CD4-positive, alpha-beta memory T cell (primary cell): ENCODE measurements at regions not wholly inside any gene's neighbourhood (a gene's known extent, or its start where the extent isn't known, plus 50 kb on each side); places are given as distances from the start of the nearest gene placed in this dataset.

Source experiments
- CTCF ChIA-PET: fragments of 350-600 bp; sonication (Branson Sonifier 250); formaldehyde crosslinking; loops from one replicate; lab custom pipeline; 2021; ENCODE audit warnings: inconsistent platforms; ENCODE audit not compliant: partially characterized antibody; lab: Charles Lee
- POLR2A ChIA-PET: fragments of 350-600 bp; sonication (Branson Sonifier 250); formaldehyde crosslinking; loops from one replicate; lab custom pipeline; 2021; ENCODE audit not compliant: partially characterized antibody; lab: Charles Lee
- DNase-seq, 5 donors: peaks; one replicate each; pipeline versions ENCODE4 v3.0.0 to v3.0.0-alpha.2; 2020 to 2022; ENCODE audit warnings: mixed read lengths in 1 of 5
- H3K27ac ChIP-seq: one replicate; pipeline ENCODE4 v1.7.0; 2013; ENCODE audit warnings: low read depth, low read length
- H3K27me3 ChIP-seq: 2 replicates; pipeline ENCODE4 v1.7.0; 2013; ENCODE audit warnings: mild to moderate bottlenecking, low read length, moderate library complexity; ENCODE audit not compliant: insufficient read depth
- H3K36me3 ChIP-seq: 2 replicates; pipeline ENCODE4 v1.7.0; 2013; ENCODE audit warnings: mild to moderate bottlenecking, low read length, moderate library complexity; ENCODE audit not compliant: insufficient read depth
- H3K4me1 ChIP-seq: 2 replicates; pipeline ENCODE4 v1.7.0; 2013; ENCODE audit warnings: mild to moderate bottlenecking, low read length, moderate library complexity; ENCODE audit not compliant: insufficient read depth
- H3K4me3 ChIP-seq, 2 donors: one replicate each; pipeline ENCODE4 v1.7.0; 2013; ENCODE audit warnings: low read length in 2 of 2, mild to moderate bottlenecking in 1 of 2
- H3K9me3 ChIP-seq, 2 donors: one replicate each; pipeline ENCODE4 v1.7.0; 2013; ENCODE audit warnings: low read length in 2 of 2, control low read depth in 1 of 2; ENCODE audit not compliant: control insufficient read depth in 1 of 2
- H3K27ac Mint-ChIP-seq, 7 donors: one replicate each; pipeline ENCODE4 v1.8.0; 2020 to 2021; ENCODE audit warnings: mixed read lengths in 7 of 7, mild to moderate bottlenecking in 6 of 7, inconsistent platforms in 3 of 7, moderate library complexity in 3 of 7
- H3K27me3 Mint-ChIP-seq, 2 donors: one replicate each; pipeline ENCODE4 v1.8.0; 2020 to 2021; ENCODE audit warnings: mixed read lengths in 2 of 2
- H3K36me3 Mint-ChIP-seq, 2 donors: one replicate each; pipeline ENCODE4 v1.8.0; 2020 to 2021; ENCODE audit warnings: mixed read lengths in 2 of 2, inconsistent platforms in 1 of 2, mild to moderate bottlenecking in 1 of 2
- H3K4me1 Mint-ChIP-seq, 4 donors: one replicate each; pipeline ENCODE4 v1.8.0; 2020 to 2021; ENCODE audit warnings: mixed read lengths in 4 of 4, mild to moderate bottlenecking in 1 of 4
- H3K4me3 Mint-ChIP-seq, 8 donors: one replicate each; pipeline ENCODE4 v1.8.0; 2020 to 2021; ENCODE audit warnings: mixed read lengths in 8 of 8, mild to moderate bottlenecking in 7 of 8, moderate library complexity in 6 of 8, inconsistent platforms in 3 of 8
- H3K9me3 Mint-ChIP-seq, 8 donors: one replicate each; pipeline ENCODE4 v1.8.0; 2020 to 2021; ENCODE audit warnings: mixed read lengths in 8 of 8, mild to moderate bottlenecking in 5 of 8, inconsistent platforms in 3 of 8, moderate library complexity in 1 of 8
- intact Hi-C: fragments of 100-400 bp; cut with micrococcal nuclease; formaldehyde crosslinking; loops from one replicate; pipeline ENCODE4 v1.15.1; 2023

GRCh38 chr9:96087669-96088299, 212.3 kb downstream of the ERCC6L2 start:
- Histone ChIP-seq H3K4me3 (no peak overlapping the region), H3K36me3 (no peaks in the 10 kb centered on the region), H3K4me1 (no peaks in the 10 kb centered on the region), H3K27me3 (no peaks in the 10 kb centered on the region), H3K27ac (no peak overlapping the region), H3K9me3 (no peaks in the 10 kb centered on the region)
- Mint-ChIP-seq H3K4me1 (no peaks in the 10 kb centered on the region), H3K36me3 (no peaks in the 10 kb centered on the region), H3K27ac (no peak overlapping the region), H3K9me3 (no peaks in the 10 kb centered on the region), H3K27me3 (peaks cover 6 to 11% of the 10 kb centered on the region in 2 donors), H3K4me3 (no peak overlapping the region)
- ChIA-PET CTCF (no interaction called here), POLR2A (no interaction called here)
- intact Hi-C loops, result no loop called here
- DNase-seq, result no peak

- no peaks in the 10 kb centered on the region for H3K4me1 ChIP-seq
- Mint-ChIP-seq H3K36me3 (no peaks in the 10 kb centered on the region), H3K4me1 (no peaks in the 10 kb centered on the region), H3K4me3 (no peak overlapping the region), H3K27ac (no peak overlapping the region), H3K27me3 (peaks cover 7 to 11% of the 10 kb centered on the region in 2 donors), H3K9me3 (no peaks in the 10 kb centered on the region)
- ChIA-PET CTCF (no interaction called here), POLR2A (no interaction called here)
- H3K27ac ChIP-seq, result no peak overlapping the region
- H3K36me3 ChIP-seq, result no peaks in the 10 kb centered on the region
- no peak for DNase-seq
- H3K9me3 ChIP-seq, result no peaks in the 10 kb centered on the region
- intact Hi-C loops, result no loop called here
- no peak overlapping the region for H3K4me3 ChIP-seq
- H3K27me3 ChIP-seq, result no peaks in the 10 kb centered on the region
Measured at GRCh38 chr9:96086936-96087571, 211.6 kb downstream of the ERCC6L2 start.

- Histone ChIP-seq H3K27ac (no peak overlapping the region), H3K4me1 (no peaks in the 10 kb centered on the region), H3K27me3 (no peaks in the 10 kb centered on the region), H3K36me3 (no peaks in the 10 kb centered on the region), H3K4me3 (no peak overlapping the region), H3K9me3 (no peaks in the 10 kb centered on the region)
- no peak overlapping the region for H3K4me3 Mint-ChIP-seq
- intact Hi-C loops, result no loop called here
- H3K9me3 Mint-ChIP-seq, result no peaks in the 10 kb centered on the region
- DNase-seq, result no peak
- ChIA-PET CTCF (no interaction called here), POLR2A (no interaction called here)
- H3K4me1 Mint-ChIP-seq, result no peaks in the 10 kb centered on the region
- no peaks in the 10 kb centered on the region for H3K36me3 Mint-ChIP-seq
- peaks cover 7 to 12% of the 10 kb centered on the region in 2 donors for H3K27me3 Mint-ChIP-seq
- H3K27ac Mint-ChIP-seq, result no peak overlapping the region
Measured at GRCh38 chr9:96085491-96086143, 210.1 kb downstream of the ERCC6L2 start.

DNA sequence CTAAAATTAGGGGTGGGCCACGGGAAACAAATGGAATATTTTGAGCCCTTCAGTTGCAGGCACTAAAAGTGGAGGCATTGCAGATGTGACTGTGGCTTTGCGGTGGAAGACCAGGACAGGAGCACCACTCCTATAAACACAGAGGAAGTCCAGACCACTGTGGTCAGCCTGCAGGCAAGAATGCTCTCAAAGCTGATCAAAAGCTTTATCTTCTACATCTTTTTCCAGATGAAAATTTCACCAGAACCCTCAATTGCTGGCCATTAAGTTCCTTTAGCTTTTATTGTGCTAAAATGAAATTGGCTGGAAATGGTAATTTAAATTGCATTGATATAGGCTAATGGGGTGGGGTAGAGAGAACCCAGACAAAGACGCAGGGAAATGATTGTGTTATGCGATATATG, 208.8 kb downstream of the ERCC6L2 start:
- H3K27ac ChIP-seq, result no peak overlapping the region
- H3K4me1 ChIP-seq, result no peaks in the 10 kb centered on the region
- Mint-ChIP-seq H3K36me3 (no peaks in the 10 kb centered on the region), H3K27ac (no peak overlapping the region), H3K9me3 (no peaks in the 10 kb centered on the region), H3K27me3 (peaks cover 7 to 14% of the 10 kb centered on the region in 2 donors), H3K4me1 (no peaks in the 10 kb centered on the region), H3K4me3 (no peak overlapping the region)
- CTCF ChIA-PET, result no interaction called here
- intact Hi-C loops, result no loop called here
- H3K36me3 ChIP-seq, result no peaks in the 10 kb centered on the region
- no peak for DNase-seq
- no peaks in the 10 kb centered on the region for H3K9me3 ChIP-seq
- POLR2A ChIA-PET, result no interaction called here
- H3K4me3 ChIP-seq, result no peak overlapping the region
- no peaks in the 10 kb centered on the region for H3K27me3 ChIP-seq

DNA sequence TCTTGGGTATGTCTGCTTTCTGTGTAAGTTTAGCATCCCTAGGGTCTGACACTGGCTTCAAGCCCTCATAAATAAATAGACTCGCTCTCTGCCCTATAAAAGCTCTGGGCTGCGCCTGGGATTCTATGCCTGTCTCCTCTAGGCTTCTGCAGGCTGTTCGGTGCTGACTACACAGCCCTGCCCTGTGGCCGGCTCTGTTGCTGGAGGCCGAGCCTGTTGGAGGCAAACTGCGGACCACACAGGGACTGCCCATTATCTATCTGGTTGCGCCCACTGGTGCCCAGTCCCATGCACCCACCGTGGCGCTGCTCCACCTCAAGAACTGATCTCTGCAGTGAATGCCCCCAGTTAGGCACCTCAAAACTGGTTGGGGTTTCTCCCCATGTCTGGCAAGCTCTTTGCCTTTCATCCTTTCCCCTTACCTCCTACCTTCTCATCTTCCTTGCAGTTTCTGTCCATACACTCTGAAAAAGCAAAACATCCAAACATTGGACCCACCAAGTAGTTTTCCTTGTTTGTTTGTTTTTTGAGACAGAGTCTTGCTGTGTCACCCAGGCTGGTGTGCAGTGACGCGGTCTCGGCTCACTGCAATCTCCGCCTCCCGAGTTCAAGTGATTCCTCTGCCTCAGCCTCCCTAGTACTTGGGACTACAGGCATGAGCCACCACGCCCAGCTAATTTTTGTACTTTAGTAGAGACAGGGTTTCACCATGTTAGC, 207.2 kb downstream of the ERCC6L2 start:
- DNase-seq, result no peak
- no peaks in the 10 kb centered on the region for H3K27me3 ChIP-seq
- Mint-ChIP-seq H3K27me3 (peaks cover 5 to 11% of the 10 kb centered on the region in 2 donors), H3K9me3 (no peaks in the 10 kb centered on the region), H3K36me3 (no peaks in the 10 kb centered on the region), H3K27ac (peak overlapping the region in 1 of 7 donors; percentile 31), H3K4me1 (no peaks in the 10 kb centered on the region), H3K4me3 (no peak overlapping the region)
- H3K9me3 ChIP-seq, result no peaks in the 10 kb centered on the region
- no peak overlapping the region for H3K4me3 ChIP-seq
- CTCF ChIA-PET, result no interaction called here
- intact Hi-C loops, result no loop called here
- H3K27ac ChIP-seq, result no peak overlapping the region
- H3K4me1 ChIP-seq, result no peaks in the 10 kb centered on the region
- H3K36me3 ChIP-seq, result no peaks in the 10 kb centered on the region
- POLR2A ChIA-PET, result no interaction called here

DNA sequence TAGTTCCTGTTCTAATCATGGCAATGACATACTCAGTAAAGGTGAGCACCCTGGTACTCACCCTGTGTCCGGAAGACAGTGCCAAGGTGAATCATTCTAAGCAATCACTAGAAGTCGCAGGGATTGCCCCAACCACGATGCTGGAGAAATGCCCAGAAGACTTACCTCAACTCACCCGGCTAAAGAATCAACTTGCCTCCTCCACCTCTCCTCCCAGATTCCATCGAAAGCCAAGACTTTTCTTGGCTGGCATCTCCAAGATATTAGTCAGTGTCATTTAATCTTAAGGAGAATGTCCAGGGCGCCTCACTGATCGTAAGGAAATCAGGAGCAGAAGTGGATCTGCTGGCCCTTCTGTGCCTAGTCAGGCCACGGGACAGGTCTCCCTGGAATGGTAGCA, 204.9 kb downstream of the ERCC6L2 start:
- no peak overlapping the region for H3K4me3 ChIP-seq
- H3K9me3 Mint-ChIP-seq, result no peaks in the 10 kb centered on the region
- POLR2A ChIA-PET, result no interaction called here

GRCh38 chr9:96079779-96080178, 204.3 kb downstream of the ERCC6L2 start:
- Histone ChIP-seq H3K4me1 (no peaks in the 10 kb centered on the region), H3K27me3 (no peaks in the 10 kb centered on the region), H3K9me3 (no peaks in the 10 kb centered on the region), H3K4me3 (no peak overlapping the region), H3K27ac (no peak overlapping the region), H3K36me3 (no peaks in the 10 kb centered on the region)
- H3K4me3 Mint-ChIP-seq, result no peak overlapping the region
- H3K4me1 Mint-ChIP-seq, result peaks cover 0 to 5% (median 4%) of the 10 kb centered on the region in 4 donors
- peaks cover 6% of the 10 kb centered on the region in 2 donors for H3K27me3 Mint-ChIP-seq
- ChIA-PET POLR2A (no interaction called here), CTCF (no interaction called here)
- no peak for DNase-seq
- intact Hi-C loops, result no loop called here
- H3K27ac Mint-ChIP-seq, result no peak overlapping the region
- no peaks in the 10 kb centered on the region for H3K9me3 Mint-ChIP-seq
- H3K36me3 Mint-ChIP-seq, result no peaks in the 10 kb centered on the region

More for the DNA sequence above, 204.9 kb downstream of the ERCC6L2 start:
- Histone ChIP-seq H3K4me1 (no peaks in the 10 kb centered on the region), H3K9me3 (no peaks in the 10 kb centered on the region), H3K36me3 (no peaks in the 10 kb centered on the region), H3K27me3 (no peaks in the 10 kb centered on the region), H3K27ac (no peak overlapping the region)
- peaks cover 4 to 6% of the 10 kb centered on the region in 2 donors for H3K27me3 Mint-ChIP-seq
- intact Hi-C loops, result no loop called here
- H3K4me1 Mint-ChIP-seq, result no peaks in the 10 kb centered on the region
- no peaks in the 10 kb centered on the region for H3K36me3 Mint-ChIP-seq
- no peak overlapping the region for H3K27ac Mint-ChIP-seq
- no peak overlapping the region for H3K4me3 Mint-ChIP-seq
- no peak for DNase-seq
- CTCF ChIA-PET, result no interaction called here
